Esophagus muscularis mucosa (tissue), 4 donors: ENCODE measurements at regions not wholly inside any gene's neighbourhood (a gene's known extent, or its start where the extent isn't known, plus 50 kb on each side); places are given as distances from the start of the nearest gene placed in this dataset.

Source experiments
- DNase-seq: peaks from one replicate; pipeline ENCODE4 v3.0.0-alpha.2; 2017; ENCODE audit errors: extremely low spot score
- H3K27ac ChIP-seq, 4 donors: fragments of 200-600 bp; sonication (generic); replicated peaks in 1 of 4; 1 replicate in 3 of 4; 2 replicates in 1 of 4; pipeline ENCODE4 v1.5.1; 2016 to 2019; ENCODE audit warnings: mild to moderate bottlenecking in 1 of 4
- H3K27me3 ChIP-seq, 4 donors: fragments of 200-600 bp; sonication (generic); one replicate each; pipeline versions ENCODE4 v1.5.1 to v1.6.0; 2016 to 2019
- H3K36me3 ChIP-seq, 4 donors: fragments of 200-600 bp; sonication (generic); one replicate each; pipeline ENCODE4 v1.5.1; 2016 to 2019
- H3K4me1 ChIP-seq, 4 donors: fragments of 200-600 bp; sonication (generic); one replicate each; pipeline ENCODE4 v1.5.1; 2016 to 2019
- H3K4me3 ChIP-seq, 4 donors: fragments of 200-600 bp; sonication (generic); 1 replicate in 2 of 4; 2 replicates in 2 of 4; pipeline ENCODE4 v1.5.1; 2016 to 2019; ENCODE audit warnings: mild to moderate bottlenecking in 4 of 4, moderate library complexity in 1 of 4
- H3K9me3 ChIP-seq, 4 donors: fragments of 200-600 bp; sonication (generic); 1 replicate in 3 of 4; 2 replicates in 1 of 4; pipeline ENCODE4 v1.5.1; 2016 to 2019
- CTCF ChIP-seq, 3 experiments: fragments of 200-600 bp in 2 of 3; fragments of 450-650 bp in 1 of 3; sonication (generic) in 2 of 3; IDR thresholded peaks; one replicate each; pipeline ENCODE4 v1.5.1; 2017 to 2019; ENCODE audit warnings: antibody characterized with exemption in 3 of 3, mild to moderate bottlenecking in 2 of 3, moderate library complexity in 1 of 3
- EP300 ChIP-seq: sonication (generic); formaldehyde crosslinking; IDR thresholded peaks from one replicate; pipeline ENCODE4 v1.6.1; 2017; ENCODE audit warnings: antibody characterized with exemption
- POLR2A ChIP-seq: fragments of 450-650 bp; IDR thresholded peaks from one replicate; pipeline ENCODE4 v1.6.1; 2017; ENCODE audit warnings: antibody characterized with exemption, moderate library complexity, mild to moderate bottlenecking, low read depth
- POLR2AphosphoS5 ChIP-seq, 2 donors: sonication (generic); formaldehyde crosslinking; IDR thresholded peaks; one replicate each; pipeline ENCODE4 v1.6.1; 2017; ENCODE audit warnings: antibody characterized with exemption in 2 of 2
- WGBS: methylation state at CpG from one replicate; pipeline ENCODE4 v1.1.5; 2018; 5-methylcytosine and 5-hydroxymethylcytosine counted together
- intact Hi-C: fragments of 100-400 bp; cut with DNase I; formaldehyde crosslinking; loops from one replicate; pipeline ENCODE4 v1.15.1; 2023

GRCh38 chr20:59422872-59423544 lies 122.6 kb downstream of the EDN3 start:
- WGBS: 58% methylated on average over 9 of the region's 10 CpGs
- Histone ChIP-seq H3K36me3 (no peaks in the 10 kb centered on the region), H3K4me1 (no peaks in the 10 kb centered on the region), H3K9me3 (no peaks in the 10 kb centered on the region), H3K27ac (no peak overlapping the region), H3K27me3 (peaks cover 0 to 8% (median 0%) of the 10 kb centered on the region in 4 donors), H3K4me3 (no peak overlapping the region)
- intact Hi-C loops: no loop called here
- DNase-seq: no peak
- TF ChIP-seq POLR2A (no peak), POLR2AphosphoS5 (IDR thresholded peaks at IDR 0.05) (no peak), EP300 (no peak), CTCF (IDR thresholded peaks at IDR 0.05) (no peak)

- no peak for DNase-seq
- H3K36me3 ChIP-seq: no peaks in the 10 kb centered on the region
- no peak for TF ChIP-seq POLR2A
- no peak for TF ChIP-seq CTCF (IDR thresholded peaks at IDR 0.05)
- TF ChIP-seq POLR2AphosphoS5 (IDR thresholded peaks at IDR 0.05): no peak
- no peak for TF ChIP-seq EP300
- peaks cover 0 to 4% (median 0%) of the 10 kb centered on the region in 4 donors for H3K4me1 ChIP-seq
- peaks cover 0 to 5% (median 0%) of the 10 kb centered on the region in 4 donors for H3K27me3 ChIP-seq
- H3K27ac ChIP-seq: no peak overlapping the region
- WGBS: 86% methylated on average over 13 of the region's 13 CpGs
- intact Hi-C loops: no loop called here
- H3K9me3 ChIP-seq: no peaks in the 10 kb centered on the region
- H3K4me3 ChIP-seq: no peak overlapping the region
These were observed 124.6 kb downstream of the EDN3 start for GRCh38 chr20:59424976-59425375.

- intact Hi-C loops: no loop called here
- H3K27ac ChIP-seq: no peak overlapping the region
- no peaks in the 10 kb centered on the region for H3K36me3 ChIP-seq
- no peak for TF ChIP-seq EP300
- TF ChIP-seq CTCF (IDR thresholded peaks at IDR 0.05): no peak
- no peak for TF ChIP-seq POLR2A
- no peak for TF ChIP-seq POLR2AphosphoS5 (IDR thresholded peaks at IDR 0.05)
- peaks cover 0 to 4% (median 0%) of the 10 kb centered on the region in 4 donors for H3K4me1 ChIP-seq
- H3K9me3 ChIP-seq: no peaks in the 10 kb centered on the region
- WGBS: 89% methylated on average over 5 of the region's 5 CpGs
- peaks cover 0 to 7% (median 0%) of the 10 kb centered on the region in 4 donors for H3K27me3 ChIP-seq
- H3K4me3 ChIP-seq: no peak overlapping the region
- DNase-seq: no peak
These were observed 125.2 kb downstream of the EDN3 start for GRCh38 chr20:59425572-59425971.

- no peak overlapping the region for H3K27ac ChIP-seq
- TF ChIP-seq EP300 (no peak), POLR2AphosphoS5 (IDR thresholded peaks at IDR 0.05) (no peak), CTCF (IDR thresholded peaks at IDR 0.05) (no peak), POLR2A (no peak)
- H3K4me1 ChIP-seq: peaks cover 0 to 4% (median 0%) of the 10 kb centered on the region in 4 donors
- no peak for DNase-seq
- no peak overlapping the region for H3K4me3 ChIP-seq
- H3K9me3 ChIP-seq: no peaks in the 10 kb centered on the region
- intact Hi-C loops: no loop called here
- H3K36me3 ChIP-seq: no peaks in the 10 kb centered on the region
- peaks cover 0 to 23% (median 0%) of the 10 kb centered on the region in 4 donors for H3K27me3 ChIP-seq
These were observed 127.6 kb downstream of the EDN3 start for GRCh38 chr20:59428006-59428405.
